OCI-LY3 (cell line): ENCODE measurements at regions not wholly inside any gene's neighbourhood (a gene's known extent, or its start where the extent isn't known, plus 50 kb on each side); places are given as distances from the start of the nearest gene placed in this dataset.

ENCODE experiments used
- H2AFZ ChIP-seq: fragments of 200-600, 300-600 bp; shearing (Covaris generic); 2 replicates; pipeline ENCODE4 v1.6.0; 2014; ENCODE audit warnings: antibody characterized with exemption, low read depth, low read length
- H3K27ac ChIP-seq: fragments of 200-600, 300-600 bp; sonication (generic); 2 replicates; pipeline ENCODE4 v1.5.1; 2014; ENCODE audit warnings: mild to moderate bottlenecking, low read length, moderate library complexity, mixed read lengths
- H3K27me3 ChIP-seq: fragments of 200-600, 300-600 bp; sonication (generic); 2 replicates; pipeline ENCODE4 v1.6.1; 2014; ENCODE audit warnings: low read depth, low read length, mixed read lengths
- H3K36me3 ChIP-seq: fragments of 200-600, 300-600 bp; sonication (generic); replicated peaks from 2 replicates; pipeline ENCODE3; 2014; ENCODE audit warnings: low read depth, low read length, mixed read lengths
- H3K4me1 ChIP-seq: fragments of 300-600, 200-600 bp; sonication (generic); 2 replicates; pipeline ENCODE4 v1.6.1; 2014; ENCODE audit warnings: low read length, mixed read lengths
- H3K4me2 ChIP-seq: fragments of 200-600, 300-600 bp; sonication (generic); 2 replicates; pipeline ENCODE4 v1.6.1; 2014; ENCODE audit warnings: low read length, mixed read lengths
- H3K4me3 ChIP-seq: fragments of 300-600, 200-600 bp; sonication (generic); 2 replicates; pipeline ENCODE4 v1.5.1; 2014; ENCODE audit warnings: antibody characterized with exemption, mild to moderate bottlenecking, low read length, moderate library complexity
- H3K79me2 ChIP-seq: fragments of 300-600, 200-600 bp; shearing (Covaris generic); 2 replicates; pipeline ENCODE4 v1.6.1; 2014; ENCODE audit warnings: mild to moderate bottlenecking, low read length, mixed read lengths
- H3K9ac ChIP-seq: fragments of 300-600, 200-600 bp; shearing (Covaris generic); 2 replicates; pipeline ENCODE4 v1.6.0; 2014; ENCODE audit warnings: mild to moderate bottlenecking, low read length, moderate library complexity
- H3K9me3 ChIP-seq: fragments of 200-600, 300-600 bp; shearing (Covaris generic); 2 replicates; pipeline ENCODE4 v1.6.1; 2014; ENCODE audit warnings: low read length, mixed read lengths; ENCODE audit not compliant: insufficient read depth
- H4K20me1 ChIP-seq: fragments of 200-600, 300-600 bp; sonication (generic); 2 replicates; pipeline ENCODE4 v1.6.1; 2016; ENCODE audit warnings: low read length, mixed read lengths; ENCODE audit not compliant: insufficient read depth
- EZH2phosphoT487 ChIP-seq: fragments of 200-600 bp; shearing (Covaris generic); IDR thresholded peaks from 2 replicates; pipeline ENCODE4 v1.6.1; 2018; ENCODE audit warnings: antibody characterized with exemption, mixed run types, low read depth
- TF ChIP-seq, protein P1 (sequence below): fragments of 200-600, 300-600 bp; sonication (generic); IDR thresholded peaks from 2 replicates; pipeline ENCODE4 v1.5.1; 2014; ENCODE audit warnings: antibody characterized with exemption, low read length, low read depth

GRCh38 chr2:16135196-16135912 is 195.0 kb downstream of the MYCN start:
- H4K20me1 ChIP-seq = no peaks in the 10 kb centered on the region
- no peaks in the 10 kb centered on the region for H3K36me3 ChIP-seq
- no peak overlapping the region for H3K4me3 ChIP-seq
- H3K9ac ChIP-seq = no peak overlapping the region
- TF ChIP-seq, protein P1, sequence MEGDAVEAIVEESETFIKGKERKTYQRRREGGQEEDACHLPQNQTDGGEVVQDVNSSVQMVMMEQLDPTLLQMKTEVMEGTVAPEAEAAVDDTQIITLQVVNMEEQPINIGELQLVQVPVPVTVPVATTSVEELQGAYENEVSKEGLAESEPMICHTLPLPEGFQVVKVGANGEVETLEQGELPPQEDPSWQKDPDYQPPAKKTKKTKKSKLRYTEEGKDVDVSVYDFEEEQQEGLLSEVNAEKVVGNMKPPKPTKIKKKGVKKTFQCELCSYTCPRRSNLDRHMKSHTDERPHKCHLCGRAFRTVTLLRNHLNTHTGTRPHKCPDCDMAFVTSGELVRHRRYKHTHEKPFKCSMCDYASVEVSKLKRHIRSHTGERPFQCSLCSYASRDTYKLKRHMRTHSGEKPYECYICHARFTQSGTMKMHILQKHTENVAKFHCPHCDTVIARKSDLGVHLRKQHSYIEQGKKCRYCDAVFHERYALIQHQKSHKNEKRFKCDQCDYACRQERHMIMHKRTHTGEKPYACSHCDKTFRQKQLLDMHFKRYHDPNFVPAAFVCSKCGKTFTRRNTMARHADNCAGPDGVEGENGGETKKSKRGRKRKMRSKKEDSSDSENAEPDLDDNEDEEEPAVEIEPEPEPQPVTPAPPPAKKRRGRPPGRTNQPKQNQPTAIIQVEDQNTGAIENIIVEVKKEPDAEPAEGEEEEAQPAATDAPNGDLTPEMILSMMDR = no peak
- TF ChIP-seq EZH2phosphoT487 = no peak
- no peaks in the 10 kb centered on the region for H3K4me1 ChIP-seq
- H3K27me3 ChIP-seq = no peaks in the 10 kb centered on the region
- H3K27ac ChIP-seq = no peak overlapping the region
- H3K9me3 ChIP-seq = no peaks in the 10 kb centered on the region
- H3K4me2 ChIP-seq = no peak overlapping the region
- H3K79me2 ChIP-seq = no peaks in the 10 kb centered on the region
- no peak overlapping the region for H2AFZ ChIP-seq

- Histone ChIP-seq H3K9ac (no peak overlapping the region), H3K79me2 (no peaks in the 10 kb centered on the region), H4K20me1 (no peaks in the 10 kb centered on the region), H3K36me3 (no peaks in the 10 kb centered on the region), H3K4me2 (no peak overlapping the region), H3K4me1 (no peaks in the 10 kb centered on the region), H3K9me3 (no peaks in the 10 kb centered on the region), H3K4me3 (no peak overlapping the region), H3K27ac (no peak overlapping the region), H3K27me3 (no peaks in the 10 kb centered on the region), H2AFZ (no peak overlapping the region)
- no peak for TF ChIP-seq EZH2phosphoT487
- TF ChIP-seq, protein P1 = no peak
Observed at GRCh38 chr2:16134436-16135165, 194.3 kb downstream of the MYCN start.

GRCh38 chr2:16130906-16131400 is 190.6 kb downstream of the MYCN start:
- Histone ChIP-seq H2AFZ (no peak overlapping the region), H3K9me3 (no peaks in the 10 kb centered on the region), H3K9ac (no peak overlapping the region), H3K4me1 (no peaks in the 10 kb centered on the region), H3K79me2 (no peaks in the 10 kb centered on the region), H3K4me3 (no peak overlapping the region), H4K20me1 (no peaks in the 10 kb centered on the region), H3K27ac (no peak overlapping the region), H3K4me2 (no peak overlapping the region), H3K27me3 (no peaks in the 10 kb centered on the region), H3K36me3 (no peaks in the 10 kb centered on the region)
- no peak for TF ChIP-seq EZH2phosphoT487
- TF ChIP-seq, protein P1 = no peak

DNA sequence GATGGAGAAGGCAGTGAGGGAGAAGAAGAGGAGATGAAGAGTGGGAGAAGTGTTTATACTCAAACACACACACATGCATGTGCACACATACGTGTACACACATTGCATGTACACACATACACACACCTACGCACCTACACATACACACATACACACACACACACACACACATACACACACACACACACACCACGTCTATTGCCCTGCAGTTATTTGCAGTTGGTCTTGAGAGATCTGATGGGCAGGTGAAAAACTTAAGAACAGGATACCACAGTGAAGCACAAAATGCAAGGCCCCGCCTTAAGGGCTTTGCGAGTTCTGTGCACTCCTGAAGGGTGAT is 190.2 kb downstream of the MYCN start:
- no peak for TF ChIP-seq EZH2phosphoT487
- TF ChIP-seq, protein P1 = no peak
- no peak overlapping the region for H2AFZ ChIP-seq
- no peak overlapping the region for H3K4me3 ChIP-seq
- no peaks in the 10 kb centered on the region for H3K36me3 ChIP-seq
- H3K4me1 ChIP-seq = no peaks in the 10 kb centered on the region
- H3K9ac ChIP-seq = no peak overlapping the region
- no peaks in the 10 kb centered on the region for H3K27me3 ChIP-seq
- no peaks in the 10 kb centered on the region for H3K9me3 ChIP-seq
- H3K27ac ChIP-seq = no peak overlapping the region
- no peak overlapping the region for H3K4me2 ChIP-seq
- H3K79me2 ChIP-seq = no peaks in the 10 kb centered on the region
- no peaks in the 10 kb centered on the region for H4K20me1 ChIP-seq
